Astrocyte (in vitro differentiated cells and primary cell): ENCODE measurements at regions not wholly inside any gene's neighbourhood (a gene's known extent, or its start where the extent isn't known, plus 50 kb on each side); places are given as distances from the start of the nearest gene placed in this dataset.

Experiments used
- DNase-seq: peaks from one replicate; pipeline ENCODE4 v3.0.0-alpha.2; 2010; ENCODE audit warnings: low read depth
- FAIRE-seq: peaks from 2 replicates; lab custom pipeline; 2011; peaks lifted over from hg19 to GRCh38; lab: Jason Lieb, UNC
- H2AFZ ChIP-seq: 2 replicates; pipeline ENCODE4 v1.6.0; 2012; ENCODE audit warnings: low read depth, low read length, inconsistent platforms
- H3K27ac ChIP-seq: 2 replicates; pipeline ENCODE4 v1.5.1; 2011; ENCODE audit warnings: low read depth, low read length, inconsistent platforms
- H3K27me3 ChIP-seq: 2 replicates; pipeline ENCODE4 v1.6.0; 2011; ENCODE audit warnings: low read length, inconsistent platforms; ENCODE audit not compliant: insufficient read depth
- H3K36me3 ChIP-seq: 2 replicates; pipeline ENCODE4 v1.5.1; 2011; ENCODE audit warnings: low read length, inconsistent platforms; ENCODE audit not compliant: insufficient read depth
- H3K4me1 ChIP-seq: 2 replicates; pipeline ENCODE4 v1.5.1; 2011; ENCODE audit warnings: low read length, inconsistent platforms; ENCODE audit not compliant: insufficient read depth
- H3K4me2 ChIP-seq: 2 replicates; pipeline ENCODE4 v1.6.0; 2012; ENCODE audit warnings: low read length, inconsistent platforms
- H3K4me3 ChIP-seq: 2 replicates; pipeline ENCODE4 v1.5.1; 2011; ENCODE audit warnings: low read depth, mild to moderate bottlenecking, low read length, inconsistent platforms; ENCODE audit not compliant: insufficient read depth
- H3K79me2 ChIP-seq: 2 replicates; pipeline ENCODE4 v1.6.0; 2012; ENCODE audit warnings: mild to moderate bottlenecking, low read length, inconsistent platforms; ENCODE audit not compliant: insufficient read depth
- H3K9ac ChIP-seq: 2 replicates; pipeline ENCODE4 v1.6.0; 2012; ENCODE audit warnings: mild to moderate bottlenecking, low read length, inconsistent platforms
- H3K9me3 ChIP-seq: 2 replicates; pipeline ENCODE4 v1.5.1; 2012; ENCODE audit warnings: low read depth, mild to moderate bottlenecking, low read length, inconsistent platforms; ENCODE audit not compliant: insufficient read depth
- H4K20me1 ChIP-seq: 2 replicates; pipeline ENCODE4 v1.6.0; 2012; ENCODE audit warnings: low read length, inconsistent platforms; ENCODE audit not compliant: insufficient read depth
- H3K27ac Mint-ChIP-seq: one replicate; pipeline ENCODE4 v1.8.0; 2021; ENCODE audit warnings: mild to moderate bottlenecking, mixed read lengths; ENCODE audit not compliant: unreplicated experiment
- H3K27me3 Mint-ChIP-seq: one replicate; pipeline ENCODE4 v1.8.0; 2021; ENCODE audit warnings: low read depth, mixed read lengths; ENCODE audit not compliant: unreplicated experiment
- H3K36me3 Mint-ChIP-seq: one replicate; pipeline ENCODE4 v1.8.0; 2021; ENCODE audit warnings: low read depth, mixed read lengths; ENCODE audit not compliant: unreplicated experiment
- H3K4me1 Mint-ChIP-seq: one replicate; pipeline ENCODE4 v1.8.0; 2021; ENCODE audit warnings: low read depth, mixed read lengths; ENCODE audit not compliant: unreplicated experiment
- H3K4me3 Mint-ChIP-seq: one replicate; pipeline ENCODE4 v1.8.0; 2021; ENCODE audit warnings: mild to moderate bottlenecking, moderate library complexity, mixed read lengths; ENCODE audit not compliant: unreplicated experiment
- H3K9me3 Mint-ChIP-seq: one replicate; pipeline ENCODE4 v1.8.0; 2021; ENCODE audit warnings: mild to moderate bottlenecking, mixed read lengths; ENCODE audit not compliant: unreplicated experiment
- CTCF ChIP-seq: IDR thresholded peaks from 2 replicates; pipeline ENCODE4 v1.5.1; 2011; ENCODE audit warnings: low read depth, mild to moderate bottlenecking, inconsistent platforms, low read length, moderate library complexity; ENCODE audit not compliant: insufficient read depth
- EZH2 ChIP-seq: IDR thresholded peaks from 2 replicates; pipeline ENCODE4 v1.6.1; 2012; ENCODE audit warnings: mild to moderate bottlenecking, low read length, inconsistent platforms; ENCODE audit not compliant: insufficient read depth

GRCh38 chr1:55695552-55695951 lies 480.4 kb upstream of the USP24 start:
- Histone ChIP-seq H2AFZ (no peak overlapping the region), H3K9ac (peak overlapping the region; percentile 42), H3K4me3 (no peak overlapping the region), H3K9me3 (no peaks in the 10 kb centered on the region), H3K79me2 (no peaks in the 10 kb centered on the region), H3K4me2 (no peak overlapping the region), H3K27me3 (no peaks in the 10 kb centered on the region), H4K20me1 (no peaks in the 10 kb centered on the region), H3K27ac (peak overlapping the region; percentile 80), H3K36me3 (no peaks in the 10 kb centered on the region), H3K4me1 (peaks cover 33% of the 10 kb centered on the region)
- Mint-ChIP-seq H3K4me1 (peaks cover 4% of the 10 kb centered on the region), H3K27ac (no peak overlapping the region), H3K27me3 (peaks cover 13% of the 10 kb centered on the region), H3K36me3 (peaks cover 1% of the 10 kb centered on the region), H3K4me3 (no peak overlapping the region), H3K9me3 (no peaks in the 10 kb centered on the region)
- FAIRE-seq: no peak
- no peak for TF ChIP-seq CTCF
- TF ChIP-seq EZH2: no peak
- DNase-seq: peak; percentile 56

GRCh38 chr1:55695151-55695550 lies 480.0 kb upstream of the USP24 start:
- peaks cover 29% of the 10 kb centered on the region for H3K4me1 ChIP-seq
- TF ChIP-seq CTCF: no peak
- no peak for TF ChIP-seq EZH2
- FAIRE-seq: no peak
- peaks cover 4% of the 10 kb centered on the region for H3K4me1 Mint-ChIP-seq
- no peaks in the 10 kb centered on the region for H3K9me3 ChIP-seq
- no peak overlapping the region for H3K4me2 ChIP-seq
- no peaks in the 10 kb centered on the region for H4K20me1 ChIP-seq
- no peak overlapping the region for H3K4me3 ChIP-seq
- no peaks in the 10 kb centered on the region for H3K27me3 ChIP-seq
- no peaks in the 10 kb centered on the region for H3K9me3 Mint-ChIP-seq
- peaks cover 15% of the 10 kb centered on the region for H3K27me3 Mint-ChIP-seq
- no peaks in the 10 kb centered on the region for H3K36me3 ChIP-seq
- no peak overlapping the region for H2AFZ ChIP-seq
- H3K9ac ChIP-seq: peak overlapping the region; percentile 27
- H3K36me3 Mint-ChIP-seq: peaks cover 1% of the 10 kb centered on the region
- no peaks in the 10 kb centered on the region for H3K79me2 ChIP-seq
- peak; percentile 63 for DNase-seq
- no peak overlapping the region for H3K27ac Mint-ChIP-seq
- peak overlapping the region; percentile 80 for H3K27ac ChIP-seq
- no peak overlapping the region for H3K4me3 Mint-ChIP-seq

GRCh38 chr1:55694310-55694801 lies 479.2 kb upstream of the USP24 start:
- TF ChIP-seq EZH2 (no peak), CTCF (no peak)
- Histone ChIP-seq H3K27ac (peak overlapping the region; percentile 28), H3K79me2 (no peaks in the 10 kb centered on the region), H3K9ac (no peak overlapping the region), H4K20me1 (no peaks in the 10 kb centered on the region), H3K27me3 (no peaks in the 10 kb centered on the region), H3K4me3 (no peak overlapping the region), H3K4me1 (peaks cover 28% of the 10 kb centered on the region), H3K4me2 (no peak overlapping the region), H3K36me3 (no peaks in the 10 kb centered on the region), H3K9me3 (no peaks in the 10 kb centered on the region), H2AFZ (no peak overlapping the region)
- FAIRE-seq (peak; percentile 17), DNase-seq (peak; percentile 83)
- Mint-ChIP-seq H3K4me1 (peaks cover 4% of the 10 kb centered on the region), H3K27ac (no peak overlapping the region), H3K4me3 (no peak overlapping the region), H3K36me3 (peaks cover 1% of the 10 kb centered on the region), H3K27me3 (peaks cover 20% of the 10 kb centered on the region), H3K9me3 (no peaks in the 10 kb centered on the region)
